ENCODE measurements at regions not wholly inside any gene's neighbourhood (a gene's known extent, or its start where the extent isn't known, plus 50 kb on each side); places are given as distances from the start of the nearest gene placed in this dataset.

- H3K9me2 ChIP-seq (ENCODE audit: insufficient read depth, low read length), result no peaks in the 10 kb centered on the region
- no peaks in the 10 kb centered on the region for H3K36me3 ChIP-seq (ENCODE audit: insufficient read depth, low read length)
- H2AFZ ChIP-seq (ENCODE audit: low read depth, low read length), result no peak overlapping the region
- TF ChIP-seq TAF1 (IDR thresholded peaks at IDR 0.05; ENCODE audit: low read depth), result no peak
- TF ChIP-seq, protein P1, sequence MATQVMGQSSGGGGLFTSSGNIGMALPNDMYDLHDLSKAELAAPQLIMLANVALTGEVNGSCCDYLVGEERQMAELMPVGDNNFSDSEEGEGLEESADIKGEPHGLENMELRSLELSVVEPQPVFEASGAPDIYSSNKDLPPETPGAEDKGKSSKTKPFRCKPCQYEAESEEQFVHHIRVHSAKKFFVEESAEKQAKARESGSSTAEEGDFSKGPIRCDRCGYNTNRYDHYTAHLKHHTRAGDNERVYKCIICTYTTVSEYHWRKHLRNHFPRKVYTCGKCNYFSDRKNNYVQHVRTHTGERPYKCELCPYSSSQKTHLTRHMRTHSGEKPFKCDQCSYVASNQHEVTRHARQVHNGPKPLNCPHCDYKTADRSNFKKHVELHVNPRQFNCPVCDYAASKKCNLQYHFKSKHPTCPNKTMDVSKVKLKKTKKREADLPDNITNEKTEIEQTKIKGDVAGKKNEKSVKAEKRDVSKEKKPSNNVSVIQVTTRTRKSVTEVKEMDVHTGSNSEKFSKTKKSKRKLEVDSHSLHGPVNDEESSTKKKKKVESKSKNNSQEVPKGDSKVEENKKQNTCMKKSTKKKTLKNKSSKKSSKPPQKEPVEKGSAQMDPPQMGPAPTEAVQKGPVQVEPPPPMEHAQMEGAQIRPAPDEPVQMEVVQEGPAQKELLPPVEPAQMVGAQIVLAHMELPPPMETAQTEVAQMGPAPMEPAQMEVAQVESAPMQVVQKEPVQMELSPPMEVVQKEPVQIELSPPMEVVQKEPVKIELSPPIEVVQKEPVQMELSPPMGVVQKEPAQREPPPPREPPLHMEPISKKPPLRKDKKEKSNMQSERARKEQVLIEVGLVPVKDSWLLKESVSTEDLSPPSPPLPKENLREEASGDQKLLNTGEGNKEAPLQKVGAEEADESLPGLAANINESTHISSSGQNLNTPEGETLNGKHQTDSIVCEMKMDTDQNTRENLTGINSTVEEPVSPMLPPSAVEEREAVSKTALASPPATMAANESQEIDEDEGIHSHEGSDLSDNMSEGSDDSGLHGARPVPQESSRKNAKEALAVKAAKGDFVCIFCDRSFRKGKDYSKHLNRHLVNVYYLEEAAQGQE (IDR thresholded peaks at IDR 0.05; ENCODE audit: borderline replicate concordance), result no peak
- TF ChIP-seq SMC3 (conservative IDR thresholded peaks at IDR 0.05; ENCODE audit: poor library complexity), result no peak
- no peak for TF ChIP-seq MXI1 (conservative IDR thresholded peaks at IDR 0.05; ENCODE audit: poor library complexity, severe bottlenecking)
- TF ChIP-seq EZH2 (IDR thresholded peaks at IDR 0.05; ENCODE audit: borderline replicate concordance, insufficient read depth, low read length, poor library complexity, severe bottlenecking), result no peak
- TF ChIP-seq POLR2AphosphoS5 (IDR thresholded peaks at IDR 0.05), result no peak
- TF ChIP-seq CTCF (IDR thresholded peaks at IDR 0.05; ENCODE audit: poor library complexity, severe bottlenecking), result no peak
- TF ChIP-seq EP300 (conservative IDR thresholded peaks at IDR 0.05; ENCODE audit: poor library complexity, severe bottlenecking), result no peak
- no peak for TF ChIP-seq RAD21 (conservative IDR thresholded peaks at IDR 0.05)
- no peak overlapping the region for H3K4me2 ChIP-seq (ENCODE audit: low read length)
- H3F3A ChIP-seq (ENCODE audit: insufficient read depth, low read length, poor library complexity, severe bottlenecking), result no peaks in the 10 kb centered on the region
- H3K27me3 ChIP-seq (ENCODE audit: insufficient read depth, low read depth, low read length), result no peaks in the 10 kb centered on the region
- no peaks in the 10 kb centered on the region for H4K20me1 ChIP-seq (ENCODE audit: insufficient read depth)
- H3K27ac ChIP-seq (ENCODE audit: low read length), result no peak overlapping the region
- no peaks in the 10 kb centered on the region for H3K79me2 ChIP-seq (replicated peaks; ENCODE audit: insufficient read depth, low read length)
- no peaks in the 10 kb centered on the region for H3K9me3 ChIP-seq (ENCODE audit: low read length)
- no peak overlapping the region for H3K4me3 ChIP-seq (ENCODE audit: low read length)
- no peak overlapping the region for H3K9ac ChIP-seq (ENCODE audit: low read length)
These were observed 105.5 kb upstream of the ZNF462 start for GRCh38 chr9:106757514-106757913.

DNA sequence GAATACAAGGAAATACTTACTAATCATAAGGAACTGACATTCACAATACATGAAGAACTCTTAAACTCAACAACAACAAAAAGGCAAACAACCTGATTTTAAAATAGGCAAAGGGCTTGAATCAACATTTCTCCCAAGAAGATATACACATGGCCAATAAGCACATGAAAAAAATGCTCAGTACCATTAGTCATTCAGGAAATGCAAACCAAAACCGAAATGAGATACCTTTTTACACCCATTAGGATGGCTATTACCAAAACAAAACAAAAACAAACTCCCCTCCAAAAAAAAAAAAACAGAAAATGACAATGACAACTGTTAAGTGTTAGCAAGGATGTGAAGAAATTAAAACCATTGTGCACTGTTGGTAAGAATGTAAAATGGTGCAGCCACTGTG is 104.1 kb upstream of the ZNF462 start:
- Histone ChIP-seq H3K9me3 (ENCODE audit: low read length) (no peaks in the 10 kb centered on the region), H3K79me2 (replicated peaks; ENCODE audit: insufficient read depth, low read length) (no peaks in the 10 kb centered on the region), H3K9ac (ENCODE audit: low read length) (no peak overlapping the region), H4K20me1 (ENCODE audit: insufficient read depth) (no peaks in the 10 kb centered on the region), H3K36me3 (ENCODE audit: insufficient read depth, low read length) (no peaks in the 10 kb centered on the region), H3K9me2 (ENCODE audit: insufficient read depth, low read length) (no peaks in the 10 kb centered on the region), H3K27me3 (ENCODE audit: insufficient read depth, low read depth, low read length) (no peaks in the 10 kb centered on the region), H3F3A (ENCODE audit: insufficient read depth, low read length, poor library complexity, severe bottlenecking) (no peaks in the 10 kb centered on the region), H2AFZ (ENCODE audit: low read depth, low read length) (no peak overlapping the region), H3K4me3 (ENCODE audit: low read length) (no peak overlapping the region), H3K4me2 (ENCODE audit: low read length) (no peak overlapping the region), H3K27ac (ENCODE audit: low read length) (no peak overlapping the region)
- no peak for TF ChIP-seq EZH2 (IDR thresholded peaks at IDR 0.05; ENCODE audit: borderline replicate concordance, insufficient read depth, low read length, poor library complexity, severe bottlenecking)
- TF ChIP-seq, protein P1 (IDR thresholded peaks at IDR 0.05; ENCODE audit: borderline replicate concordance), result no peak
- TF ChIP-seq TAF1 (IDR thresholded peaks at IDR 0.05; ENCODE audit: low read depth), result no peak
- TF ChIP-seq MXI1 (conservative IDR thresholded peaks at IDR 0.05; ENCODE audit: poor library complexity, severe bottlenecking), result no peak
- TF ChIP-seq CTCF (IDR thresholded peaks at IDR 0.05; ENCODE audit: poor library complexity, severe bottlenecking), result no peak
- TF ChIP-seq RAD21 (conservative IDR thresholded peaks at IDR 0.05), result no peak
- no peak for TF ChIP-seq EP300 (conservative IDR thresholded peaks at IDR 0.05; ENCODE audit: poor library complexity, severe bottlenecking)
- no peak for TF ChIP-seq POLR2AphosphoS5 (IDR thresholded peaks at IDR 0.05)
- TF ChIP-seq SMC3 (conservative IDR thresholded peaks at IDR 0.05; ENCODE audit: poor library complexity), result no peak

Data from neural cell (in vitro differentiated cells).